Stomach (tissue), 4 donors: ENCODE measurements at regions not wholly inside any gene's neighbourhood (a gene's known extent, or its start where the extent isn't known, plus 50 kb on each side); places are given as distances from the start of the nearest gene placed in this dataset.

Experiments
- POLR2A ChIP-seq, 4 donors: fragments of 450-650 bp; IDR thresholded peaks; one replicate each; pipeline ENCODE4 v1.6.1; 2016; ENCODE audit warnings: antibody characterized with exemption in 4 of 4, control low read depth in 2 of 4, mild to moderate bottlenecking in 1 of 4, moderate library complexity in 1 of 4
- TF ChIP-seq, protein P1 (sequence below), 7 experiments: fragments of 450-650 bp in 4 of 7; fragments of 200-600 bp in 3 of 7; sonication (generic) in 3 of 7; IDR thresholded peaks; one replicate each; pipeline ENCODE4 v1.5.1; 2016 to 2019; ENCODE audit warnings: antibody characterized with exemption in 7 of 7, control low read depth in 2 of 7, mild to moderate bottlenecking in 1 of 7

DNA sequence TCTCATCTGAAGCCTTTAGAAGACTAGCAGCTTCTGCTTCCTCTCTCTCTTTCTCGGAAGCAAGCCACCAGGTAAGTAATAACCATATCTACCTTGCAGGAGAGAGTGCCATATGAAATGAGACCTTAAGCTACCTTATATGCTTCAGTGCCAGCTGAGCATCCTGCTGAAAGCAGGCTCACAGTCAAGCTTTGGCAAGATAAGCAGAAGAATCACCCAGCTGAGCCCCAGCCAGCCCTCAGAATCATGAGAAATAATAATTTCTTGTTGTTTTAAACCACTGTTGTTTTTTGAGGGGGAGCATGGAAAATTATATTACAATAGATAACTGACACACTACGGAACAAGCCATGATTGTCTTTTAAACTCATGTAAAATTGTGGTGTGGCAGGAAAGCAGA is 514.4 kb downstream of the MBD2 start:
- TF ChIP-seq, protein P1, sequence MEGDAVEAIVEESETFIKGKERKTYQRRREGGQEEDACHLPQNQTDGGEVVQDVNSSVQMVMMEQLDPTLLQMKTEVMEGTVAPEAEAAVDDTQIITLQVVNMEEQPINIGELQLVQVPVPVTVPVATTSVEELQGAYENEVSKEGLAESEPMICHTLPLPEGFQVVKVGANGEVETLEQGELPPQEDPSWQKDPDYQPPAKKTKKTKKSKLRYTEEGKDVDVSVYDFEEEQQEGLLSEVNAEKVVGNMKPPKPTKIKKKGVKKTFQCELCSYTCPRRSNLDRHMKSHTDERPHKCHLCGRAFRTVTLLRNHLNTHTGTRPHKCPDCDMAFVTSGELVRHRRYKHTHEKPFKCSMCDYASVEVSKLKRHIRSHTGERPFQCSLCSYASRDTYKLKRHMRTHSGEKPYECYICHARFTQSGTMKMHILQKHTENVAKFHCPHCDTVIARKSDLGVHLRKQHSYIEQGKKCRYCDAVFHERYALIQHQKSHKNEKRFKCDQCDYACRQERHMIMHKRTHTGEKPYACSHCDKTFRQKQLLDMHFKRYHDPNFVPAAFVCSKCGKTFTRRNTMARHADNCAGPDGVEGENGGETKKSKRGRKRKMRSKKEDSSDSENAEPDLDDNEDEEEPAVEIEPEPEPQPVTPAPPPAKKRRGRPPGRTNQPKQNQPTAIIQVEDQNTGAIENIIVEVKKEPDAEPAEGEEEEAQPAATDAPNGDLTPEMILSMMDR (IDR thresholded peaks at IDR 0.05), result no peak
- no peak for TF ChIP-seq POLR2A (IDR thresholded peaks at IDR 0.05)
